ENCODE measurements at regions not wholly inside any gene's neighbourhood (a gene's known extent, or its start where the extent isn't known, plus 50 kb on each side); places are given as distances from the start of the nearest gene placed in this dataset.

DNA sequence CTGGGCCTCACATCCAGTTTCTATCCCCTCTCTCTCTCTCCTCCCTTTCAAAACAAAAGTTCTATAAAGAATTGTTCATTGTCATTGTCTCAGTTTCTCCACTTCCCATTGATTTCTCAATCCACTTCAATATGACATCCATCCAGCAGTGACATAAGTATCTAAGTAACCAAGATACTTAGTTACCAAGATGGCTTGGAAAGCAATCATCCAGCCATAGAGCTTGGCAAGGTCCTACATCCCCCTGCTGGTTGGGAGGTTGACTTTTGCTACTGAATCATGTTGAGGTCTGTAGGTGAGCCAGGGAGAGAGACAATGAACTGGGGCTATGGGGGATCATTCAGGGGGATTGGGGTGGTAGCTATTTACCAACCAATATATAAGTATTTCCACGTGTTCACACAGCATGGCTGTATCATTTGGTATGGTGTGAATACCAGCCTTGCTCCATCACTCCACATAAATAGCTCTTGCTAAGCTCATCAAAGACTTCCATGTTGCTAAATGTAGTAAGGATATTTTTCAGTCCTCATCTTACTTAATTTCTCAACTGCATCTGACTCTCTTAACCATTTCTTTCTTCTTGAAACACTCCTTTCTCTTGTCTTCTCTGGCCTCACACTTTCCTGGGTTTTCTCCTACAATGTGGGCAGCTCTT lies 58.8 kb upstream of the NTRK3 start:
- TF ChIP-seq EP300 (IDR thresholded peaks at IDR 0.05) (no peak), POLR2A (IDR thresholded peaks at IDR 0.05) (no peak), POLR2AphosphoS5 (IDR thresholded peaks at IDR 0.05) (no peak)
- TF ChIP-seq, protein P1, sequence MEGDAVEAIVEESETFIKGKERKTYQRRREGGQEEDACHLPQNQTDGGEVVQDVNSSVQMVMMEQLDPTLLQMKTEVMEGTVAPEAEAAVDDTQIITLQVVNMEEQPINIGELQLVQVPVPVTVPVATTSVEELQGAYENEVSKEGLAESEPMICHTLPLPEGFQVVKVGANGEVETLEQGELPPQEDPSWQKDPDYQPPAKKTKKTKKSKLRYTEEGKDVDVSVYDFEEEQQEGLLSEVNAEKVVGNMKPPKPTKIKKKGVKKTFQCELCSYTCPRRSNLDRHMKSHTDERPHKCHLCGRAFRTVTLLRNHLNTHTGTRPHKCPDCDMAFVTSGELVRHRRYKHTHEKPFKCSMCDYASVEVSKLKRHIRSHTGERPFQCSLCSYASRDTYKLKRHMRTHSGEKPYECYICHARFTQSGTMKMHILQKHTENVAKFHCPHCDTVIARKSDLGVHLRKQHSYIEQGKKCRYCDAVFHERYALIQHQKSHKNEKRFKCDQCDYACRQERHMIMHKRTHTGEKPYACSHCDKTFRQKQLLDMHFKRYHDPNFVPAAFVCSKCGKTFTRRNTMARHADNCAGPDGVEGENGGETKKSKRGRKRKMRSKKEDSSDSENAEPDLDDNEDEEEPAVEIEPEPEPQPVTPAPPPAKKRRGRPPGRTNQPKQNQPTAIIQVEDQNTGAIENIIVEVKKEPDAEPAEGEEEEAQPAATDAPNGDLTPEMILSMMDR (IDR thresholded peaks at IDR 0.05), result no peak
